ENCODE measurements at regions not wholly inside any gene's neighbourhood (a gene's known extent, or its start where the extent isn't known, plus 50 kb on each side); places are given as distances from the start of the nearest gene placed in this dataset.
"Not testable (repeated sequence)": the region's sequence is repeated elsewhere in the genome, so short reads cannot be mapped to it uniquely, and the experiment has no call there.

DNA sequence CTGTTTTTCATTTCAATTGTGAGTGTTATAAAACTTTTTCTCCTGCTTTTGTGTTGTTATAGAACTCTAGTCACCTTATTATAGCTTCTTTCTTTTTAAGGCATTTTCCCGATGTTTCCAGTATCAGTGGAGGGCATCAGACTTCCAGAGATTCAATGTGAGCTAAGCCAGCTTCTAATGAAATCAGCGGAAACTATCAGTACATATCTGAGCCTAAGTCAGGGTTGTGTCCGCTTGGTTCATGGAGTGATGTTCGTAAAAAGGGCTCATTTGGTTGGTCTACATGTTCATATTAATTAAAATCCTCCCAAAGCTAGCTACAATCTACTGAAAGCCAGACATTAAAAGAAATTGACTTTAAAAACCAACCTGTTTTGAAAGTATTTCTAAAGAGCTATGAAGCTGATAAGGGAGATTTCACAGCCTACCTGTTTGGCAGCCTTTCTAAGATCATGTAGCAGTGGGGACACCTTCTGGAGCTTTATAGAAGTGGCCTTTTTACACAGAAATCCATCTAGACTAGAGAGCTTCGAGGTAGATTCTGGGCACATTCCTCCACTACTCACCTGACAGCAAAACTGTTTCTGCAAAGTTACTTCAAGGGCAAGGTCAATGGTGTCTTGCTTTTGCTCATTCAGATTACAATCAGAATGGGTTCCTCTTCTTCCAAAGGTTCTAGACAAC is 227.1 kb upstream of the NBPF12 start:
- TF ChIP-seq, protein P1, sequence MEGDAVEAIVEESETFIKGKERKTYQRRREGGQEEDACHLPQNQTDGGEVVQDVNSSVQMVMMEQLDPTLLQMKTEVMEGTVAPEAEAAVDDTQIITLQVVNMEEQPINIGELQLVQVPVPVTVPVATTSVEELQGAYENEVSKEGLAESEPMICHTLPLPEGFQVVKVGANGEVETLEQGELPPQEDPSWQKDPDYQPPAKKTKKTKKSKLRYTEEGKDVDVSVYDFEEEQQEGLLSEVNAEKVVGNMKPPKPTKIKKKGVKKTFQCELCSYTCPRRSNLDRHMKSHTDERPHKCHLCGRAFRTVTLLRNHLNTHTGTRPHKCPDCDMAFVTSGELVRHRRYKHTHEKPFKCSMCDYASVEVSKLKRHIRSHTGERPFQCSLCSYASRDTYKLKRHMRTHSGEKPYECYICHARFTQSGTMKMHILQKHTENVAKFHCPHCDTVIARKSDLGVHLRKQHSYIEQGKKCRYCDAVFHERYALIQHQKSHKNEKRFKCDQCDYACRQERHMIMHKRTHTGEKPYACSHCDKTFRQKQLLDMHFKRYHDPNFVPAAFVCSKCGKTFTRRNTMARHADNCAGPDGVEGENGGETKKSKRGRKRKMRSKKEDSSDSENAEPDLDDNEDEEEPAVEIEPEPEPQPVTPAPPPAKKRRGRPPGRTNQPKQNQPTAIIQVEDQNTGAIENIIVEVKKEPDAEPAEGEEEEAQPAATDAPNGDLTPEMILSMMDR (IDR thresholded peaks at IDR 0.05 in 8 of 11, conservative IDR thresholded peaks at IDR 0.05 in 3 of 11): not testable (repeated sequence)
- TF ChIP-seq POLR2A, POLR2AphosphoS5 (IDR thresholded peaks at IDR 0.05): not testable (repeated sequence)

All from spleen (tissue), 7 donors.